SIG-M5 treated with dmso at 0.1 percent for 504 hours (cell line): ENCODE measurements at regions not wholly inside any gene's neighbourhood (a gene's known extent, or its start where the extent isn't known, plus 50 kb on each side); places are given as distances from the start of the nearest gene placed in this dataset.
"Not testable (repeated sequence)": the region's sequence is repeated elsewhere in the genome, so short reads cannot be mapped to it uniquely, and the experiment has no call there.

Experiments
- DNase-seq: peaks from one replicate; lab custom pipeline; 2025; ENCODE audit not compliant: unreplicated experiment; lab: John Stamatoyannopoulos, UW

DNA sequence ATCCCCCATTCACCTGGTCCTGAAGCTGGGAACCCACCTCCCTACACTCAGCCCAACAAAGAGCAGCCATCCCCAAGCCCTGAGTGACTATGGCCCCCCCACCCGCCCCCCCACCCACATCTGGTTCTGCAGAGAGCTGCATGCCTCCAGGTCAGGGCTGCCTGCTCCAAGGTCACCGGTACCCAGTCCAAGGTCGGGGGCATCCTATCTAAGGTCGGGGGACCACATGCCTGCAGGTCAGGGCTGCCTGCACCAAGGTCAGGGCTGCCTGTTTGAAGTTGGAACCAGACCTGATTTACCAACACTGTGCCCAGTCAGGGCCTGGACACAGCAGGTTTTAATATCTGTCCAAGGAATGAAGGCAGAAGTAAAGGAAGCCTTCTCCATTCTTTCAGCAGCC lies 66.1 kb upstream of the GPC1 start:
- no peak for DNase-seq

DNA sequence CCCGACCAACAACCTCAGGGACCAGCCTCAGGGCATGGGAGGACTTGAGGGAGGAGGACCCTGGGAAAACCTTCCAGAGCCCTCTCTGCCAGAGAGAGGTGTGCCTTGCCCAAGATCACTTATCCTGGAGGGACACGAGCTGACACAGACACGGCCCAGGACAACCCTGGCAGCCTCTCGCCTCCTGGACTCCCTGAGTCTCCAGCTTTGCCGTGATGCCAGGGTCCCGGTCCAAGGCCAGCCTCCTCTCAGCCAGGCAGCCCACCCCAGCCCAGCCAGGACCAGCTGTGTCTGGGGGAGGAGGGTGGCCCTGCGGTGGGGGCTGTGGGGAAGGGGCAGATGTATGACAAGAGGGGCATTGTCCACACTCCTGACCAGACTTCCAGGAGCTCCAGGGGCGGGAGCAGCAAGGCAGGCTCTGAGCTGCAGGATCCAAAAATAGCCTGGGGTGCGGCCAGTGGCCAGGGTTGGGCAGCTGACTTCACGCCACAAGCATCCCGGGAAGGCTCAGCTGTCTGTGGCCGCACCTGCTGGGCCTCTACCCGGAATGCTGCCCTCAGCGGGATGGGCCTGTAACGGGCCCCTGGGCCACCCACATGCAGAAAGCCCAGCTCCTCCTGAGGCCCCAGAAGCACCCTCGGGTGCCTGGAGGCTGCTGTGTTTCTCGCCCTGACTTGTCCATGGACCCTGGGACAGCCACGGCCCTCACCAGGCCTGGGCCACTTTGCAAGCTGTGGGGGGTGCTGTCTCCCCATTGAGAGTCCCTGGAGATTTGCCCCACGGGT lies 65.5 kb upstream of the GPC1 start:
- no peak for DNase-seq

DNA sequence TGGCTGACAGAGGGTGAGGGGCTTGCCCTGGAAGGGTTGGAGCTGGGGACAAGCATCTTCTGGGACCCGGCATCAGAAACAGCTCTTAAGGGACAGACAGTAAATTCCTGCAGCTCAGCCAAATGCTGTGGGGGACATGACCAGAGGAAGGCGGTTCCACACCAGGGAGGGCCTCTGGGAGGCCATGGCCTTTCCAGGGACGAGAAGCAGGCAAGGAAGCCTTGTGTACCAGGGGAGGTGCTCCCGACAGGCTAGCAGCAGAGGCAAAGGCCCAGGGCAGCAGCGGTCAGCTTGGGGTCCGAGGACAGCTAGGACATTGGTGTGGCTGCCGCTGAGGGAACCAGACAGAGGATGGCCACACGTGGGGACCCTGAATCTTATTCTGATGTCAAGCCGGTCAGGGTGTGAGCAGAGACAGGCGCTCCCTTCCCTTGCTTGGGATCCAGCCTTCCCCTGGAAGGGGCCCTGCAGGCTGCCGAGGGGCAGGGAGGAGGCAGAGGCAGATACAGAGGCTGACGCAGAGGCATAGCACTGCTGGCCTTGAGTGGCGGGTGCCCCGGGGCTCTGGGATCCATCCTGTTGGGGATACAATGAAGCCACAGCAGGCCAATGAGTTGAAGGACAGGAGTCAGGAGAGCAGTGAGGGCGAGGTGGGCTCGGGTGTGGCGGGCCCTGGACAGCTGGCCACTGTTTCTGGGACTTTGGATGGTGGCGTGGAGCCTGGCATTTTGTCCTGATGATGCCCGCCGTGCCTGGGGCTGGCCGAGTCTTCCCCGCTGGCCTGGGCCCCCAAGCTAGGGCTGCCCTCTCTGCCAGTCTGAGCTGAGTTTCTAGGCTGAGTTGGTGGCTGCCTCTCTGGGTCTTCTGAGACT lies 64.1 kb upstream of the GPC1 start:
- DNase-seq: no peak

DNA sequence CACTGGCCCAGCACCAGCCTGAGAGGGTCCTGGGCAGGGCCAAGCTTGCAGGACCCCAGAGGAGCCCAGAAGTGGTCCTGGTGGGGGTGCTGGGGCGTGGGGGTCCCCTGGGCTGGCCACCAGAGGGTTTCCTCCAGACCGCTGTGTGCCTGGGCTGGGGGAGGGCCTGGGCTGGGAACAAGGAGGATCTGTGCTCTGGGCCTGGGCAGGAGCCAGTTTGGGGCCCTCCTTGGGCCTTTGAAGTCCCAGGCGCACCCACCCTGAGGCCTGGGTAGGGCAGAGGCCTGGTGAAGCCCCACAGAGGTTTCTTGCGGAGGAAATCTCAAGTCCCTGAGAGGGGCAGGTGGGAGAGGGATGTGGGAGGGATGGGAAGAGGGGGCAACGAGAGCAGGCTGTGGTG lies 63.4 kb upstream of the GPC1 start:
- DNase-seq: no peak

DNA sequence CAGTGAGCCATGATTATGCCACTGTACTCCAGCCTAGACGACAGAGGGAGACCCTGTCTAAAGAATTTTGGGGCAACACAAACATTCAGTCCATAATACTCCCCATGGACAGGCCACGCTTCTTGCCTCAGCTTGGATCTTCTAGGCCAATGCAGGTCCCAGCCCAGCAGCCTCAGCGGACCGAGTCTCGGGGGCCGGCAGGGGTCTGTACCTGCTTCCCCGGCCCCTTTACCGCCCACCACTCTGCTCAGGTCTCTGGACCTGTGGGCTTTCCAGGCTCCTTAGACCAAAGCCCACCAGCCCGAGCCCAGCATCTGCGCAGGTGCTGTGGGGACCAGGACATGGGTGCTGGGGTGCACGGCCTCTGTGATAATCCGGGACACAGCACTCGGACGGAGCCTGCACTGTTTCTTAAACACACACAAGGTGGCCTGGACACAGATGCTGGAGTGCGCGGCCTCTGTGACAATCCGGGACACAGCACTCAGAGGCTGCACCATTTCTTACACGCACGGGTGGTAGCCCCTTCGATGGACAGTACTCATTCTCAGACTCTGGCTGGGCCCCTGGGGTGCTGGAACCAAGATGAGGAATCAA lies 62.1 kb upstream of the GPC1 start:
- DNase-seq: no peak

DNA sequence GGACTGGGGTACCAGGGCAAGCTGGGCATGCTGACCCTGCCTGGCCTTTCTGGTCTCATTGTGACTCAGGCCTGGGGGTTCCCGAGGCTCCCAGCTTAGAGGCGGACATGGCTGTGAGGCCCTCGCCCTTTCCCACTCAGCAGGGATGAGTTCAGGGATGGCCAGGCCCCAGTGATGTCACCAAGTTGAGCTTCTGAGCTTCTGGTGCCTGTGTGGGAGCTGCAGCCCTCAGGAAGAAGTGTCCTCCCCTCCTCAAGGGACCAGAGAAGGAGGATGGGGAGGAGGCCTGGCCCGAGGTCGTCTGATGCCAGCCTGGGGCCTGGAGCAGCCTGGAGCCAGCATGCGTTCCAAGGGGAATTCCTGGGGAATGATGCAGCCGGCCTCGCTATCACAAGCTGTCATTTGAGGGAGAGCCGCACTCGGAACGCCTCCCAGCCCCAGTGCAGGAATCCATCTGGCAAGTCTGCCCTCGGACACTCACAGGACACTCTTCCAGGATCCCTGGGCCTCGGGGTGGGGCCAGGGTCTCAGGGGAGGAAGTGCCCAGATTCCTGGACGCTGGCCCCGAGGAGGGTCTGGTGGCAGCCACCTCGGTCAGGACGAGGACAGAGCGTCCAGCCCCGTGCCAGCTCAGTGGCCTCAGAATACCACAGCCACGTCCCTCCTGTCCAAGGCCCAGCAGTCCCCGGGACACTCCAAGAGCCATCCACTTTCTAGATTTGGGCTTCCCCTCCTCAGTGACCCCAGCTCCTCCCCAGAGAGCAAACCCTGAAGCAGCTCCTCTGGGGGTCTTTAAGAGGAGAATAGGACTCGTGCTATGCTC lies 61.2 kb upstream of the GPC1 start:
- no peak for DNase-seq

DNA sequence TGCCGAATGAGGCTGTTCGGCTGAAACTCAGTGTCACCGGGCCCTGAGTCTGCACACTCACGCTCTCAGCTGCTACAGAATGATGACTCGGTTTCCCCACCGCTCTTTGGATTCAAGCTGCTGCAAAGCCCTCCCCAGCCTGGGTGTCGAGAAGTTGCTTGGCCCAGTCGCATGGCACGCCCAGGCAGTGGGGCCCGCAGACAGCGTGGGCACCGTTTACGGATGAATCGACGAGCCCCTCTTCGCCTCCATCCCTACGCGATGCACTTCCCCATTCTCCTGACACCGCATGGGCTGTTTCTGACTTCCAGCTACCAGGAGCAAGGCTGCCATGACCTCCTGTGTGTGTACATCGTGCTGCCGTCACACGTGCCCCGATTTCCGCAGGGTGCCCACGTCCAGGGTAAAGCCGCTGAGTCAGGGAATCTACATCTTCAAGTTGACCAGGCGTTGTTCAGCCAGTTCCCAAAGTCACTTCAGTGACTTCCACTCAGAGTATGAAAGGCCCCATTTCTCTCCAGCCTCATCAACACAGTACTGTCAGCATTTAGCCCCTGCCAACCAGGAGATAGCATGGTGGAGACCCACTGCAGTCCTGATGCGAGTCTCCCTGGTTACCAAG lies 60.3 kb upstream of the GPC1 start:
- no peak for DNase-seq

DNA sequence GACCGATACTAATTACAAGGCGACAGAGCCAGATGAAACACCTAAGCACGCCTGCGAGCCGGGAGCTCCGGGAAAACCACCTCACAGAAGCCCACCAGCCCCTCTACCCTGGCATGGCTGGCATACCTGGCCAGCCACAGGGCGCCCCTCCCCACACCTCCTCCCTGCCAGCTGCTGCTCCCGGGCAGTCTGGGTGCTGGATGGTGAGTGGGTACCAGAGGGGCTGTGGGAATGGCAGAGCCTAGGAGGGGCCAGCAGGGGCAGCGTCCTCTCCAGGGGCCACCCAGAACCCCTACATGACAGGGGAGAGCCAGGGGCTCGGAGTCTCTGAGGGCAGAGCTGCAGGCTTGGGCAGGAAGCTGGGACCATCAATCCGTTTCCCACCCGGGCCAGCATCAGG lies 58.7 kb upstream of the GPC1 start:
- no peak for DNase-seq

DNA sequence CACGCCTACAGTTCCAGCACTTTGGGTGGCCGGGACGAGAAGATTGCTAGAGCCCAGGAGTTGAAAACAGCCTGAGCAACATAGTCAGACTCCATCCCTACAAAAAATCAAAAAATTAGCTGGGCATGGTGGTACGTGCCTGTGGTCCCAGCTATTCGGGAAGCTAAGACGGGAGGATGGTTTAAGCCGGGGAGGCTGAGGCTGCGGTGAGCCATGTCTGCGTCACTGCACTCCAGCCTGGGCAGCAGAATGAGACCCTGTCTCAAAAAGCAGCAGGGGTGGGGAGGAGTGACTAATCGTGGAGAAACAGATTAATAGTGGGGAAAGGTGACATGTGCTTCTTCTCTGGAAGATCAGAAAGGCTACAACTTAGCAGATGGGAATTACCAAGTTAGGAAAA lies 58.1 kb upstream of the GPC1 start:
- DNase-seq: no peak

DNA sequence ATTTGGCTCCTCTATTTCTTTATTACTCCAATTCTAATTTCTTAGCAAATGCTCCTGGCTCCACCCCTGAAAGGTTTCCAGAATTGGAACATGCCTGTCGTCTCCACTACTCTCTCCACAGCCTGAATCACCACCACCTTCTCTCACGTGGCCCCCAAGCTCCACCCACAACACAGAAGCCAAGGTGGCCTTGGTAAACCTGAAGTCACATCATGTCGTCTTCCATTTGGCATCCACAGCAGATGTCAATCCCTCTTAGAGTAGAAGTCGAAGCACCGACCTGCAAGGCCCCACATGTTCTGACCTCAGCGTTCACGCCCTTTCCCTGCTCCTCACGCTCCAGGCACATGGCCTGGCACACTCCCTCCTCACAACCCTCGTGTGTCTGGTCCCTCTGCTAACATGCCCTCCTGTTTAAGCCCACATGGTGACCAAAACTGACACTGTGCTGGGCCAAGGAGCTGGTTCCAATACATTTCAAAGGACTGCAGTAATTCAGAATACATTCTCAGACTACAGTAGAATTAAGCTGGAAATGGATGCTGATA lies 56.3 kb upstream of the GPC1 start:
- DNase-seq: no peak

DNA sequence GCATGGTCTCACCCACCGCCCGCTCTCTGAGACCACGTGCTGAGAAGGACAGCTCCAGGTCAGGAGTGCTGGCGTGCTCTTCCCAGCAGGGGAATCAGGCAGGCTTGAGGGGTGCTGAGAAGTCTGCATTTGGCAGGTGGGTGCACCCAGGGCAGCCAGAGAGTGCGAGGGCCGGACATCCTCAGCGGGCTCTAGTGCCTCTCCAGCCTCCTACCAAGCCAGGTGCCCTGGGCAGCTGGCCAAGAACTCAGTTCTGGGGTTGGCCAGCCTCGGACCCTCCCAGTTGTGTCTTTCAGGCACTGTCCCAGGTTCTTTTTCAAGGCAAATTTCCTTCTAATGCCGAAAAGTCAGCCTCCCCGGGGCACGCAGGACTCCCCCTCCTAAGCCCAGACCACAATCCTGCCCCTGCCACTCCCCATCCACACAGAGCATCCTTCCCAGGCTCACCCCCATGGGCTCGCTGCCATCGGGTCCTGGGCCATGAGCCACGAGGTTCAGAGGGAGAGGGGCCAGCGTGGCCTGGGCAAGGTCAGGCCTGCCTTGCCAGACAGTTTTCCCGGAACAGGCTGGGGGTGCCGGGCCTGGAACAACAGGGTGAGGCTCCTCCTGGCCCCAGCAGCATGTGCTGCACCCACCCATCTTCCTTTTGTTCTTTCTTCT lies 52.2 kb upstream of the GPC1 start:
- no peak for DNase-seq

DNA sequence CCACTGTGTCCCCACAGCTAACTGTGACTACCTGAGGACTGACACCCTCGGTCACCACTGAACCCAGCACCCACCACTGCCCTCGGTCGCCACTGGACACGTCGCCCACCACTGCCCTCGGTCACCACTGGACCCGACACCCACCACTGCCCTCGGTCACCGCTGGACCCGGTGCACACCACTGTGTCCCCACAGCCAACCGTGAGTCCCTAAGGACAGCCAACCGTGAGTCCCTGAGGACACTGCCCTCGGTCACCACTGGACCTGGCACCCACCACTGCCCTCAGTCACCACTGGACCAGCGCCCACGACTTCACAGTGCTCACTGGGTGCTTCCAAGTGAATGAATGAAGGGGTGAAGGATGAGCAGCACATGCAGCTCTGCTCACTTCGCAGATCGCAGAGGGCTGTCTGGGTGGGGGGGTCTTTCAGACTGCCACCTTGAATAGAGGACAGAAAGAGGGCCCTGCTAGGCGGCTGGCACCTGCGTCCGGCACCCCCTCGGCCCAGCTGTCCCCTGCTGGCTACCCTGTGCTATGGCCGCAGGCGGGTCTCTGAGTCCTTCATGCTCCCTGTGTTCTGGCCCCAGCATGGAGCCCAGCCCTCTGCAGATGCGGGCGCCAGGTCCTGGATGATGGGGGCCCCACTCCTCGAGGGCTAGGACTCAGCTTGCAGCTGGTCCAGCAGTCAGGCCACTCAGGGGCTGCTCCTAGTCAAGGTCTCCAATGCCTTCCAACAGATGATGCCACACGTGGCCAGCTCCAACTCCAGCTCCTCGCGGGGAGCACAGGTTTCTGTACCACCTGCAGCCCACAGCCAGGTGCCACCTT lies 51.4 kb upstream of the GPC1 start:
- DNase-seq: no peak

DNA sequence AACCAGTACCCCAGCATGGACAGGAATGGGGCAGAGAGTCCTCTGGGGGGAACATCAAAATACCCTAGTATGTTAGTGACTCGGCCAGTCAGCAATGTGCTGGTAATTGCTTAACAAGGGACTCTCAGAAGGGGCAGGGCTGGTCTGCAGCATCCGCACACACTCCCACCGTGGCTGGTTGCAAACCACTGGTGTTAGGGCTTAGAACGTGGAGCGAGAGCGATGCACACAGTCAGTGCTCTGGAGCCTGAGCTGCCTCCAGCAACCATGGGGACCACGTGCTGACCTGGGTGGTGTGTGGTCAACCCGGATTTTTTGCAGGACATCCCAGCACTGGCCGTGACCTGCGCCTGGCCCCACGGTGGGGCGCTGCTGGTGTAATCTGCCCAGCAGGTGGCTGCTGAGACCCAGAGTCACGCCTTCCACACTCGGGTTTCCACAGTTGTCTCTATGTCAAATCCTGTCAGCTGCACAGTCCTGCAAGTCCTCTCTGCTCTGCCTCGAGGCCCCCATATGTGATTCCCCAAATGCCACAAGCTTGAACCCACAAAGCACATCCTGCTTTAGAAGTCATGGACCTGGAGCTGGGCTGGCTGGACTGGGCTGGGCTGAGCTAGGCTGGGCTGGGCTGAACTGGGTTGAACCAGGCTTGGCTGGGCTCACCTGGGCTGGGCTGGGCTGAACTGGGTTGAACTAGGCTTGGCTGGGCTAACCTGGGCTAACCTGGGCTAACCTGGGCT lies 50.6 kb upstream of the GPC1 start:
- DNase-seq: no peak

DNA sequence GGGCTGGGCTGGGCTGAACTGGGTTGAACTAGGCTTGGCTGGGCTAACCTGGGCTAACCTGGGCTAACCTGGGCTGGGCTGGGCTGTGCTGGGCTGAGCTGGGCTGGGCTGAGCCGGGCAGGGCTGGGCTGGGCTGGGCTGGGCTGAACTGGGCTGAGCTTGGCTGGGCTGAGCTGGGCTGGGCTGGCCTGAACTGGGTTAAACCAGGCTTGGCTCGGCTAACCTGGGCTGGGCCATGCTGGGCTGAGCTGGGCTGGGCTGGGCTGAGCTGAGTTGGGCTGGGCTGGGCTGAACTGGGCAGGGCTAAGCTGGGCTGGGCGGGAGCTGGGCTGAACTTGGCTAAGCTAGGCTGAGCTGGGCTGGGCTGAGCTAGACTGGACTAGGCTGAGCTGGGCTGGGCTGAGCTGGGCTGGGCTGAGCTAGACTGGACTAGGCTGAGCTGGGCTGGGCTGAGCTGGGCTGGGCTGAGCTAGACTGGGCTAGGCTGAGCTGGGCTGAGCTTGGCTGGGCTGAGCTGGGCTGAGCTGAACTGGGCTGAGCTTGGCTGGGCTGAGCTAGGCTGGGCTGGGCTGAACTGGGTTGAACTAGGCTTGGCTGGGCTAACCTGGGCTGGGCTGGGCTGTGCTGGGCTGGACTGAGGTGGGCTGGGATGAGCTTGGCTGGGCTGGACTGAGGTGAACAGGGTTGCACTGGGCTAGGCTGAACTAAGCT lies 49.9 kb upstream of the GPC1 start:
- not testable (repeated sequence) for DNase-seq
